Activated CD4-positive, alpha-beta T cell treated with anti-CD3 and anti-CD28 coated beads, Interleukin-2, Interleukin-4, amounts not matched to agents 100 ng/mL and 50 ng/mL, durations not matched to agents 16 hours and 8 hours (primary cell): ENCODE measurements at regions not wholly inside any gene's neighbourhood (a gene's known extent, or its start where the extent isn't known, plus 50 kb on each side); places are given as distances from the start of the nearest gene placed in this dataset.
"Not testable (repeated sequence)": the region's sequence is repeated elsewhere in the genome, so short reads cannot be mapped to it uniquely, and the experiment has no call there.

ENCODE experiments used
- DNase-seq: peaks from one replicate; pipeline ENCODE4 v3.0.0-alpha.2; 2020; ENCODE audit warnings: low spot score

DNA sequence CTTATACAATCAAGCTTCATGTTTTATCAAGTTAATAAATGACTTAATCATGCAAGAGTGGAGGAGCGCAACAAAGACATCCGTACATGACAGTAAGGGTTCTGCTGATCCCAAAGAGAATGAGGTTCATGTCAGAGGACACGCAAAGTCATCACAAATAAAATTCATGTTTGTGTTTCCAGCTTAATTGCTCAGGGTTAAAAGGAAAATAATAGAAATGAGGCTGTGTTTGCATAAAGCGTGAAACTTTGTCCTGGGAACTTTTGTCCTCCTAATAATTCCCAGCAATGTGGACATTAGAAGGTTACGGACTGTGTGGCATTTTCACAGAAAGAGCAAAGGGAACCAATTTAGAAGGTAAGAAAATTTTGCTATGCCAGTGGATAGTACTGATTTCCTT lies 237.3 kb downstream of the INHBA start:
- DNase-seq: no peak

GRCh38 chr7:41463770-41464470 lies 239.0 kb downstream of the INHBA start:
- DNase-seq: no peak

DNA sequence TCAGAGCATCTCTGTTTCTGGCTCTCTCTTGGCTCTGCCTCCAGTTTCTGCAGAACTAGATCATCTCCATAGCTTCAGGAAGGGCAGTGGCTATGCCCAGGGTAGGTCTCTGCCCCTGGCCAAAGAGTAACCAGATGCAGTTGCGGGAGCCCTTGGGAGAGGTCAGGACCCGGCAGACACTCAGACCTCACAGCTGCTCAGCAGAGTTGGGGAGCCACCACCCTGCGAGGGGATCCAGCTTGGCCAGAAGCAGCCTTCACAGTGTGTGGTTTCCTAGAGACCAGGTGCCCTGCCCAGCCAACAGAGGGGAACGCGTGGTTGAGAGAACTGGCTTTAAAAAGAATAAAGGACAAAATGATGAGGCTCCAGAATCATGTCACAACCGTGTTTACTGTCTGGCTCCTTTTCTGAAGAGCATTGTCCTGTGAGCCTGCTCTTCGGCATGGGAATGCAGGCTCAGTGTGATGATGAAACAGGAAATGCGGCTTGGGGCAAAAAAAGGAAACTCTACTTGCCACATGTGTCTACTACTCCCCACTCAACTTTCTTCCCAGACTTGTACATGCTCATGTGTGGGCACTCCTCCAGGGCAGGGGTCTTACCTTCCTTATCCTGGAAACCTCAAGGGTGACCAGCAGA lies 243.1 kb downstream of the INHBA start:
- DNase-seq: no peak

DNA sequence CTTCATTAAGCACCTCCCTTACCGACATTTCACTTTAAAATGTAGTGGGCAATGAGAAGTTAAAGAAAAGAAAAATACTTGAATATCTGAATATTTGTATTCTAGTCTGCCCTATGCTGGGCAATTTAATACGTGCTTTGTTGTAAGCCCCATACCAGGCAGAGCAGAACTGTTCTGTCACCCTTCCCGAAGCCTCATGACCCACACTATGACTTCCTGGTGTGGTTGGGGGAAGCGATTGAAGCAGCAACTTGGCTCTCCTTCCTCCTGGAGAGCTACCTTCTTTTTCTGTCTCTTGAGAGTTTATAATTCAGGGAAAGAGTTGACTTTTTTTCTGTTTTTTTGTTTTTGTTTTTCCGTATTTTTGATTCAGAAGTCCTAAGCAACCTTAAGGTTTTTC lies 243.7 kb downstream of the INHBA start:
- DNase-seq: no peak

GRCh38 chr7:41457832-41458437 lies 245.0 kb downstream of the INHBA start:
- DNase-seq: no peak

DNA sequence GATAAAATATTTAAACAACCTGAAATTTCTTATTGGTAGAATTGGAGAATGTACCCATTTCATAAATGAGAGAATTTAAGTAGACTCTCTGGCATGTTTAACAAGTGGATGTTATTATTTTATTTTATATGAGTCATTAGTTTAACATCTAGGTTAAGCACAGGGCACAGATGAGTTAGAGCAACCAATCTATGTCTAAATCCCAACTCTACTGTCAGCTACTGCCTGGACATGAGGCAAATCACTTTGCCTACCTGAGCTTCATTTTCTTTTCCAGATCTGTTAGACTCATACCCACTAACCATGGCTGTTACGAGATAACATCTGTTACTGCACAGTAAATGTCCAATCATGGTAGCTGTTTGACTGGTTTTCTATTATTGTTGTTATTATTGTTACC lies 251.1 kb downstream of the INHBA start:
- no peak for DNase-seq

DNA sequence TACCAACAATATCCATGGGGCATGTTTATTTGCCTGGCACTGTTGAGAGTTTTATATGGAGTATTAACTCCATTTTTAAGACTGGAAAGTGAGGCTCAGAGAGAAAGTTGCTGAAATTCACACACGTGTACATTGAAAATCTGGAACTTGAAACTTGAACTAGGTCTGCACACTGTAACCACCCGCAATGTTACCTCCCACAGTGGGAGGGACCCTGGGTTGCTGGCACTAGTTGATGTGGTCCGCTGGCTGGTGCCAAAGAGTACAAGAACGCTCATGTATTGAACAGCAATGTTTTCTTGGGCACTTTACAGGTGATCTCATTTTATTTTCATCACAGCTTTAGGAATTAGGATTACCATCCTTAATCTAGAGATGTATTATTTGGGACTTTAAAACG lies 253.2 kb downstream of the INHBA start:
- no peak for DNase-seq

DNA sequence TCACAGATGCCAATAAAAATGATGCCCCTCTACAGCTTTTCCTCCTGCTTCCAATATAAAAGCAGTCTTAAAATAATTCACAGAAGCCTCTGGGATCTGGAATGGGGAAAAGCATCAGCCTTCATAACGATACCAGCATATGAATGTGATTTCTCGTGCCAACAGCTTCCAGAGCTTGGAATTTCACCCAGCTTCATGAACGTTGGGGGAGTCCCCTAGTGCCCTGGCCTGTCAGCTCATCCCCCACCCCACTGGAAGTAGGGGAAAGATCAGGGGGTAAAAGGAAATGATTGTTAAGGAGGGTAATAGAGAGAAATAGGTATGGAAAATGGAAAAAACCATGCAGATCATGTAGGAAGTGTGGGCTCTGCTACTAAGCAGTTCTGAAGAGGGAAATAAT lies 253.6 kb downstream of the INHBA start:
- DNase-seq: no peak

DNA sequence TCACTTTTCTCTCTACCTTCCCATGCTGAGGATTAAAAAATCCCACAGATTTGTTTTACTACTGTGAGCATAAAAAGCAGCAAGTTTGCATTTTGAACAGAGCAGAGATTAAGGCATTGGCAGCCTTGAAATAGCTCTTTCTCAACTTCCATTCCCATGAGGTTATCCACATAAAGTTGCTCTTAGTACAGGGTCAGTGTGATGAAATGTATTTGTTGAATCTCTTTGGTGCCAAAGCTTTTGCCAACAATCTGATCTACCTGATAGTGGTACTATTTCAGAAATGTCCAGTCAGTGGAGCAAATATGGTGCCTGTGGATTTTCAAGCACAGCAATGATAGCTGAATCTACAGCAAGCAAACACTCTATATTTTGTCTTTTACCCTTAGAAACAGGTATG lies 254.8 kb downstream of the INHBA start:
- DNase-seq: no peak

DNA sequence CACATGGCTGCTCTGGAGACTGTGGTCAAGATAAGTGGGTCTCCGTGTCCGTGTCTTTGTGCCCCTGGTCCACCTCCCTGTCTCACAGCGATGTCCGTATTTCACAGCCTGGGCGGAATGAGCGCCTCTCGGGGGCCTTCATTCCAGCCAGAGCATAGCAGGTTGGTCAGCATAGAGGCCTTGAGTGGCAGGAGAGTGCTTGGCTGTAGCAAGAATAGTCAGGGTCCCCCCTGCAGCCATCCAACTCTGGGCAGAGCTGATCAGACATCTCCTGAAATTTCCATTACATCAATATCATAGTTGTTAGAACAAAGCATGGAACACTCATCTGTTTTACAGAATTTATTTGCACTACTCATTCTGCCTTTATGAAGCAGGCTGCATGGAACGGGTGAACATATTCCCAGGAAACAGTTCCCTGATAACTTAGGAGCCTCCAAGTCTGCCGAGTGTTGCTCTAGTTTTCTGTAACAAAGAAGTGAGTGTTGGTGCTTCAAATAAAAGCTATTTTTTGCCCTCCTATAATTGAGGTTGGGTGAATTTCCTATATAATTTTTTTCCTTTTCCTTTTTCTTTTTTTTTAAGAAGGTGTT lies 255.3 kb downstream of the INHBA start:
- no peak for DNase-seq

GRCh38 chr7:41446606-41447449 lies 256.1 kb downstream of the INHBA start:
- DNase-seq: no peak

DNA sequence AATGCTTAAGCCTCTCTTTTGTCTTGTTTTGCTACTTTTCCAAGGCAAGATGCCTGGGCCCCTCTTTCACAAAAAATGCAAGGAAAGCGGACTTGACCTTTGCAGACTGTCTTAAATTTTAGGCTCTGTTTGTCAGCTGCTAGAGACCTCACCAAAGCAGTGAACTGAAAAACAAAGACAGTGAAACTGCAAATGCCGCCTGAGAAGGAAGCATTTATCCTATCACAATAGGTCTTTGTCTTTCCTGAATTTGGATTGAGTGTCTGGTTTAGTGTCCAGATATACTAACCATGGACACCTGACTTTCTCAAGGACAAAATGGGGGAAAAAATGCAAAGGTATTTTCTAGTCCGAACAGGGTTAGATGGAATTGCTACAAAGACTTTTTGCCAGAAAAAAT lies 256.9 kb downstream of the INHBA start:
- DNase-seq: no peak

- no peak for DNase-seq
Measured at GRCh38 chr7:41445432-41445831, 257.5 kb downstream of the INHBA start.

DNA sequence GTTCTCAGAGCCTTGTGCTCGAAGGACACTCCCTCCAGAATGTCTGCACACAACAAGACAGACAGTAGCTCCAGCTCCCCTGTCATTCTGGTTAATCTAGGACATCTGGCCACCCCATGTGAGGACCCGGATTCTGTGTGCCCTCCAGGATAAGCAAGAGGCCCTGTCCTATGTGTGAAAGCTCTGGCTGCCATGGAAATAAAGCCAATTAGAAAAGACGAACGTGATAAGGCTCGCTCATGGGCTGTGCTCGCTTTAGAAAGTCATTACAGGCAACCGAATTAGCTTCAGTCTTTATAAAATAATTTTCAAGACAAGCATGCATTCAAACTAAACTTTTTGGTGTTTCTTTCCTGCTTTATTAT lies 263.4 kb downstream of the INHBA start:
- no peak for DNase-seq

DNA sequence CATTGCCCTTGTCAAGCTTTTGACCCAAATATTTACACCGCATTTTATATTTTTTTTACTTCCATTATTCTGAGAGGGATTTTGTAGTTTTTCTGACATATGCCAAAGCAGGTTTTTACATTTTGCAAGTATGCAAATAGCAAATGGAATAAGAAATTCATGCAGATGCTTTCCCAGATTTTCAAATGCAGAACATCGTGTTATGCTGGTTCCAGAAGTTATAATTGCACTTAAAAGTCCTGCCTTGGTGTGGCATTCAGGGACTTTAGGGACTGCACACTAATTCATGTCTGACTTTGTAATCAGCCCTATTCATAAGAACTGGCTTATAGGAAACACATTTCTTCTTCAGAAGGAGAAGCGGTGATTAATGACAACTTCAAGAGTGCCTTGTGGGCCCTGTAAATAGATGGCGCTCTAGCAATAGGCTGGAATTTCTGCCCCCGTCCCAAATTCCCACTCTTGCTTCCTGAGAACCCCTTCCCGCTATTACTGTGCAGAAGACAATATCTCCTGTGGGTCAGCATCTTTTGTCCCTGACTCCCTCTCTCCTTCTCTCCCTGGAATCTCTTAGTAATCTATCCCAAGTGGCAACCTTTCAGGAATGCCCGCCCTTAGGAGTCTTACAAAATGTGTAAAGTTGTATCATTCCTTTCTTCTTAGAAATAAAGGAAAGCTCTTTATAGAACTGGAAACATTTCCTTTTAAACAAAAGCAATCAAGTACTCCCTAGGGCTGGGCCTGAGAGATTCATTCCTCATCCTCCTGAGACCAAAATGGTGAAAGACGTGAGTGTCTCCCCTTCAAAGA lies 264.0 kb downstream of the INHBA start:
- DNase-seq: no peak

- DNase-seq: no peak
Measured at GRCh38 chr7:41437257-41438196, 265.4 kb downstream of the INHBA start.

- DNase-seq: no peak
Measured at GRCh38 chr7:41436139-41436538, 266.8 kb downstream of the INHBA start.

DNA sequence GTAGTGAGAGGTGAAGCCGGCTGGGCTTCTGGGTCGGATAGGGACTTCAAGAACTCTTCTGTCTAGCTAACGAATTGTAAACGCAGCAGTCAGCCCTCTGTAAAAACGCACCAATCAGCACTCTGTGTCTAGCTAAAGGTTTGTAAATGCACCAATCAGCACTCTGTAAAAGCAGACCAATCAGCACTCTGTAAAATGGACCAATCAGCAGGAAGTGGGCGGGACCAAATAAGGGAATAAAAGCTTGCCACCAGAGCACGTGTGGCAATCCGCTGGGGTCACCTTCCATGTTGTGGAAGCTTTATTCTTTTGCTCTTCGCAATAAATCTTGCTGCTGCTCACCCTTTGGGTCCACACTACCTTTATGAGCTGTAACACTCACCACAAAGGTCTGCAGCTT lies 267.9 kb downstream of the INHBA start:
- not testable (repeated sequence) for DNase-seq

GRCh38 chr7:41431671-41432070 lies 271.2 kb downstream of the INHBA start:
- no peak for DNase-seq

GRCh38 chr7:41428381-41428780 lies 274.5 kb downstream of the INHBA start:
- DNase-seq: no peak
